SIG-M5 treated with dmso at 0.1 percent for 504 hours (cell line): ENCODE measurements at regions not wholly inside any gene's neighbourhood (a gene's known extent, or its start where the extent isn't known, plus 50 kb on each side); places are given as distances from the start of the nearest gene placed in this dataset.

Experiments
- DNase-seq: peaks from one replicate; lab custom pipeline; 2025; ENCODE audit not compliant: unreplicated experiment; lab: John Stamatoyannopoulos, UW

- DNase-seq, result no peak
Measured at GRCh38 chr12:65653321-65653720, 171.0 kb upstream of the HMGA2 start.

GRCh38 chr12:65653946-65654629 is 170.2 kb upstream of the HMGA2 start:
- DNase-seq, result peak; percentile 57

GRCh38 chr12:65655074-65655493 is 169.2 kb upstream of the HMGA2 start:
- DNase-seq, result no peak

GRCh38 chr12:65656156-65656882 is 168.0 kb upstream of the HMGA2 start:
- DNase-seq, result no peak

GRCh38 chr12:65656891-65657351 is 167.4 kb upstream of the HMGA2 start:
- peak; percentile 94 for DNase-seq

GRCh38 chr12:65657635-65658034 is 166.6 kb upstream of the HMGA2 start:
- no peak for DNase-seq

GRCh38 chr12:65658360-65658759 is 165.9 kb upstream of the HMGA2 start:
- no peak for DNase-seq

- DNase-seq, result no peak
Measured at GRCh38 chr12:65659681-65660080, 164.6 kb upstream of the HMGA2 start.

GRCh38 chr12:65660096-65660495 is 164.2 kb upstream of the HMGA2 start:
- no peak for DNase-seq

GRCh38 chr12:65660836-65661235 is 163.4 kb upstream of the HMGA2 start:
- DNase-seq, result no peak

- no peak for DNase-seq
Measured at GRCh38 chr12:65662590-65662989, 161.7 kb upstream of the HMGA2 start.

- DNase-seq, result no peak
Measured at GRCh38 chr12:65663097-65663496, 161.2 kb upstream of the HMGA2 start.

- DNase-seq, result no peak
Measured at GRCh38 chr12:65663648-65664047, 160.6 kb upstream of the HMGA2 start.

GRCh38 chr12:65664715-65665250 is 159.5 kb upstream of the HMGA2 start:
- DNase-seq, result no peak

- no peak for DNase-seq
Measured at GRCh38 chr12:65665817-65666216, 158.5 kb upstream of the HMGA2 start.

- DNase-seq, result no peak
Measured at GRCh38 chr12:65666876-65667275, 157.4 kb upstream of the HMGA2 start.

- no peak for DNase-seq
Measured at GRCh38 chr12:65667932-65668331, 156.4 kb upstream of the HMGA2 start.

- DNase-seq, result no peak
Measured at GRCh38 chr12:65668981-65669695, 155.1 kb upstream of the HMGA2 start.

- no peak for DNase-seq
Measured at GRCh38 chr12:65670775-65671174, 153.5 kb upstream of the HMGA2 start.

GRCh38 chr12:65672441-65672840 is 151.8 kb upstream of the HMGA2 start:
- DNase-seq, result no peak

GRCh38 chr12:65673156-65673690 is 151.1 kb upstream of the HMGA2 start:
- DNase-seq, result no peak
